Activated CD4-positive, alpha-beta memory T cell treated with anti-CD3 and anti-CD28 coated beads, Interleukin-2, amount 10 ng/mL, durations not matched to agents 7 days and 5 days (primary cell): ENCODE measurements at regions not wholly inside any gene's neighbourhood (a gene's known extent, or its start where the extent isn't known, plus 50 kb on each side); places are given as distances from the start of the nearest gene placed in this dataset.

Source experiments
- CTCF ChIA-PET: fragments of 350-600 bp; sonication (Branson Sonifier 250); formaldehyde crosslinking; loops from one replicate; lab custom pipeline; 2021; ENCODE audit warnings: antibody characterized with exemption, inconsistent platforms; lab: Charles Lee
- POLR2A ChIA-PET: fragments of 350-600 bp; sonication (Branson Sonifier 250); formaldehyde crosslinking; loops from one replicate; lab custom pipeline; 2021; ENCODE audit warnings: antibody characterized with exemption; lab: Charles Lee
- DNase-seq: peaks from one replicate; pipeline ENCODE4 v3.0.0-alpha.2; 2020
- H3K27ac Mint-ChIP-seq: one replicate; pipeline ENCODE4 v1.8.0; 2021; ENCODE audit warnings: mild to moderate bottlenecking, mixed read lengths
- H3K27me3 Mint-ChIP-seq: one replicate; pipeline ENCODE4 v1.8.0; 2021; ENCODE audit warnings: mixed read lengths
- H3K36me3 Mint-ChIP-seq: one replicate; pipeline ENCODE4 v1.8.0; 2021; ENCODE audit warnings: low read depth, mixed read lengths
- H3K4me1 Mint-ChIP-seq: one replicate; pipeline ENCODE4 v1.8.0; 2021; ENCODE audit warnings: mixed read lengths
- H3K4me3 Mint-ChIP-seq: one replicate; pipeline ENCODE4 v1.8.0; 2021; ENCODE audit warnings: mild to moderate bottlenecking, mixed read lengths
- H3K9me3 Mint-ChIP-seq: one replicate; pipeline ENCODE4 v1.8.0; 2021; ENCODE audit warnings: mixed read lengths

GRCh38 chr6:51060262-51060762 is 241.6 kb downstream of the TFAP2B start:
- no peaks in the 10 kb centered on the region for H3K27me3 Mint-ChIP-seq
- H3K36me3 Mint-ChIP-seq, result no peaks in the 10 kb centered on the region
- H3K27ac Mint-ChIP-seq, result no peak overlapping the region
- peaks cover 5% of the 10 kb centered on the region for H3K9me3 Mint-ChIP-seq
- no peaks in the 10 kb centered on the region for H3K4me1 Mint-ChIP-seq
- no peak overlapping the region for H3K4me3 Mint-ChIP-seq
- no peak for DNase-seq
- ChIA-PET POLR2A (no interaction called here), CTCF (no interaction called here)

DNA sequence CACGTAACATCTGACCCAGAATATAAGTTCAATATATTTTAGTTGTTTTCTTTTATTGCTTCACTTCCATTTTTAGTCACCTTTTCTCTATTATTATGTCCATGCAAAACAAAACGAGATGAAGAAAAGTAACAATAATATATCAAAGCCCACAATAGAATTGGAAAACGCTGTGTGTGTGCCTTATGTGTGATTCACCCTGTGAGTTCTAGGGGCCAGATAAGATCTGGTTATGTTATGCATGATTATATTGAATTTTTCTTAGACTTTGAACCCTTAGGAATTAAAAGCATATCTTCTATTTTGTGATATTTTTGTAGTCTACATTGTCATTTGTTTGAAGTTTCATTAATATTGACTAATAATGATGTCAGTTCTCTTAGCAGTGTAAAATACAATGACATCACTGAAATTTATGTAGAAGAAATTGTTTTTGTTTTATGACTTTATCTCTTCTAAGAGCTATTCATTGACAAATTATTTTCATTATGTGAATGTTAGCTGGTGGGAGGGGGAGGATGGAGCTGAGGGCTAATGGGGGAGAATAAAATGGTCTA is 243.6 kb downstream of the TFAP2B start:
- no peak for DNase-seq
- POLR2A ChIA-PET, result no interaction called here
- no peak overlapping the region for H3K4me3 Mint-ChIP-seq
- no peaks in the 10 kb centered on the region for H3K4me1 Mint-ChIP-seq
- H3K9me3 Mint-ChIP-seq, result peaks cover 3% of the 10 kb centered on the region
- no peak overlapping the region for H3K27ac Mint-ChIP-seq
- no peaks in the 10 kb centered on the region for H3K27me3 Mint-ChIP-seq
- CTCF ChIA-PET, result no interaction called here
- H3K36me3 Mint-ChIP-seq, result no peaks in the 10 kb centered on the region

DNA sequence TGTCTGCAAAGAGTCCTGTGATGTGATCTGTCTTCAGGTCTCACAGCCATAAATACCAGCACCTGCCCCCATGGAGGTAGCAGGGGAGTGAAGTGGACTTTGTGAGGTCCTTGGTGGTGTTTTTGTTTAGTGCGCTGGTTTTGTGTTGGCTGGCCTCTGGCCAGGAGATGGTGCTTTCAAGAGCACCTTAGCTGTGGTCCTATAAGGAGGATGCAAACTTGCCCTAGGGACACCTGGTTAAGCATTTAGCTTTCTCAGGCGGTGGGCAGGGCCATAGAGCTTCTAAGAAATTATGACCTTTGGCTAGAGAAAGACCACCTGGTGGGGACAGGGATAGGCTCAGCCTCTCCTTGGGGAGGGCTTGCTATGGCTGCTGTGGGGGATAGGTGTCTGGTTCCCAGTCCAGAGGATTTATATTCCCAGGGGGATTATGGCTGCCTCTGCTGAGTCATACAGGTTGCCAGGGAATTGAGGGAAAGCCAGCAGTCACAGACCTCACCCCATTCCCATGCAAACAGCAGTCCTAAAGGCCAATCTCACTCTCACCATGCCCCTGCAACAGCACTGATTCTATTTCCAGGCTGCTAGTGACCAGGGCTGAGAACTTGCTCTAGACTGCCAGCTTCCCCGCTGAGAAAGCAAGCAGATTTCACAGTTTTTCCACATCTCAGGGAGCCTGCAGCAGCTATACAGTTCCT is 259.3 kb downstream of the TFAP2B start:
- Mint-ChIP-seq H3K27ac (no peak overlapping the region), H3K9me3 (no peaks in the 10 kb centered on the region), H3K36me3 (no peaks in the 10 kb centered on the region), H3K27me3 (no peaks in the 10 kb centered on the region), H3K4me3 (no peak overlapping the region), H3K4me1 (no peaks in the 10 kb centered on the region)
- POLR2A ChIA-PET, result no interaction called here
- CTCF ChIA-PET, result no interaction called here
- DNase-seq, result no peak

DNA sequence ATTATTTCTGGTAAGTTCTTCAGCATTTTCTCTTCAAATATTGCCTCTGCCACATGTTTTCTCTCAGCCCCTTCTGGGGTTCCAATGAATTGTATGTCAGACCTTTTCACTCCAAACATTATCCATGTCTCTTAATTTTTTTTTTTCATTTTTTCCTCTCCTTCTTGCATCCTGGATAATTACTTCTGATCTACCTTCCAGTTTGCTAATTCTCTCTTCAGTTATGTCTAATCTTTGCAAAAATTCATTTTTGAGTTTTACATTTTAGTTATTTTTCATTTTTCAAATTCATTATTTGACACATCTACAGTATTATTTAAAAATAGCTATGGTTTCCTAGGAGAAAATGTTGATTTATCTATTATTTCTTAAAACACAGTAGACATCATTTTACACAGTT is 271.7 kb downstream of the TFAP2B start:
- H3K4me1 Mint-ChIP-seq, result no peaks in the 10 kb centered on the region
- POLR2A ChIA-PET, result no interaction called here
- peaks cover 8% of the 10 kb centered on the region for H3K9me3 Mint-ChIP-seq
- no peak for DNase-seq
- no peaks in the 10 kb centered on the region for H3K36me3 Mint-ChIP-seq
- no peak overlapping the region for H3K27ac Mint-ChIP-seq
- H3K27me3 Mint-ChIP-seq, result no peaks in the 10 kb centered on the region
- CTCF ChIA-PET, result no interaction called here
- H3K4me3 Mint-ChIP-seq, result no peak overlapping the region

- H3K4me1 Mint-ChIP-seq, result no peaks in the 10 kb centered on the region
- DNase-seq, result no peak
- POLR2A ChIA-PET, result interaction anchor here (0.7 kb wide), 1 partner anchor 174 kb away, joined by 3 read pairs; no protein-coding TSS in a partner anchor
- no peak overlapping the region for H3K4me3 Mint-ChIP-seq
- no peaks in the 10 kb centered on the region for H3K36me3 Mint-ChIP-seq
- H3K9me3 Mint-ChIP-seq, result peaks cover 8% of the 10 kb centered on the region
- CTCF ChIA-PET, result no interaction called here
- no peaks in the 10 kb centered on the region for H3K27me3 Mint-ChIP-seq
- no peak overlapping the region for H3K27ac Mint-ChIP-seq
Measured at GRCh38 chr6:51093871-51094270, 275.2 kb downstream of the TFAP2B start.

DNA sequence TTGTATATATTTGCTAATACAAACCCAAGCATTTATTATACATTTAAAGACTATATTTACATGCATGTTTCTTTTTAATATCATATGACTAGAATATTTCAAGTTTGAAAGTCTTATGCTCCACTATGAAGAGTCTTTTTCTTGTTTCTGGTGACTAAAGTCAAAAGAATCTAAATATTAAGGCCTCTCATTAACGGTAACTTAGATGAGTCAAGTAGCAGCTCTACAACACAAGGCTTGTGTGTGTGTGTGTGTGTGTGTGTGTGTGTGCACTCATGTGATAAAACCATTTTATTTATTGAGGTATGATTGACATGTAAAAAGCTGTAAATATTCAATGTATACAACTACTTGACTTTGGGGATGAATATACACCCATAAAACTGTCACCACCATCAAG is 275.6 kb downstream of the TFAP2B start:
- CTCF ChIA-PET, result no interaction called here
- H3K27ac Mint-ChIP-seq, result no peak overlapping the region
- H3K9me3 Mint-ChIP-seq, result peaks cover 8% of the 10 kb centered on the region
- no peaks in the 10 kb centered on the region for H3K4me1 Mint-ChIP-seq
- H3K27me3 Mint-ChIP-seq, result no peaks in the 10 kb centered on the region
- DNase-seq, result no peak
- H3K4me3 Mint-ChIP-seq, result no peak overlapping the region
- POLR2A ChIA-PET, result interaction anchor here (0.7 kb wide), 1 partner anchor 174 kb away, joined by 3 read pairs; no protein-coding TSS in a partner anchor
- H3K36me3 Mint-ChIP-seq, result no peaks in the 10 kb centered on the region

DNA sequence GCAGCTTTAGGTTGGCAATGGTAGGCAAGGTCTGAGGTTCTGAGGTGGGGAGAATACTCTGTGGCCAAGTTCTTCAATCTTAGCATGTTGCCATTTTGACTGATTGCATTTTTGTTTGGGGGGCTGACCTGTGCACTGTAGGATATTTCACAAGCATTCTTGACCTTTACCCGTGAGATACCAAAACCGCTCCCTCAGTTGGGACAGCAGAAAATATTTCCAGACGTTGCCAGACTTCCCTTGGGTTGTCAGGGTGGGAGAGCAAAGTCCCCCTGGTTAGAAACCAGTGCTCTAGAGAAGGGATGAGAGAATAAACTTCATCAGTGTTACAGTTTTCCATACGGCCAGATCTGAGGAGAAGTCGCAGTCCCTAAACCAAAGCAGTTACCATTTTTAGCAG is 279.6 kb downstream of the TFAP2B start:
- no peak overlapping the region for H3K27ac Mint-ChIP-seq
- no peaks in the 10 kb centered on the region for H3K36me3 Mint-ChIP-seq
- DNase-seq, result no peak
- POLR2A ChIA-PET, result no interaction called here
- H3K4me1 Mint-ChIP-seq, result no peaks in the 10 kb centered on the region
- no peak overlapping the region for H3K4me3 Mint-ChIP-seq
- H3K9me3 Mint-ChIP-seq, result peaks cover 3% of the 10 kb centered on the region
- CTCF ChIA-PET, result no interaction called here
- H3K27me3 Mint-ChIP-seq, result no peaks in the 10 kb centered on the region

GRCh38 chr6:51098791-51099190 is 280.1 kb downstream of the TFAP2B start:
- Mint-ChIP-seq H3K27ac (no peak overlapping the region), H3K4me3 (no peak overlapping the region), H3K27me3 (no peaks in the 10 kb centered on the region), H3K4me1 (no peaks in the 10 kb centered on the region), H3K36me3 (no peaks in the 10 kb centered on the region), H3K9me3 (peaks cover 3% of the 10 kb centered on the region)
- CTCF ChIA-PET, result no interaction called here
- DNase-seq, result no peak
- POLR2A ChIA-PET, result no interaction called here

DNA sequence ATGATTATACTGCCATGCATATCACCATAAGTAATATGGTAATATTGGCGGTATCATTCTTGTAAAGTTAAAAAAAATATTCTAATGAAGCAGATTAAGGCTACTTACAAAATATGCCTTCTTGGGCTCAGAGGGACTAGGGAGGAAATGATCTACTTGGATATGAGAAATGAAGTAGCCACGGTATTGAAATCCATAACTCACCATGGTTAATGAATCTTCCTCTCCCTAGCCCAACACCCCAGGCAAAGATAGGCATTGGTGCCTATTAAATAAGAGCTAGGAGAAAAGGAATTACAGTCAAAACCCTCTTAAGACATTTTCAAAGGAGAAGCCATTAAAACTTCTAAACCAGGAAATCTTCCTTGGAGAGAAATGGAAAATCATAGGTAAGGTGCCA is 280.5 kb downstream of the TFAP2B start:
- H3K4me3 Mint-ChIP-seq, result no peak overlapping the region
- H3K4me1 Mint-ChIP-seq, result no peaks in the 10 kb centered on the region
- no peaks in the 10 kb centered on the region for H3K27me3 Mint-ChIP-seq
- no peaks in the 10 kb centered on the region for H3K36me3 Mint-ChIP-seq
- H3K27ac Mint-ChIP-seq, result no peak overlapping the region
- no peak for DNase-seq
- H3K9me3 Mint-ChIP-seq, result peaks cover 3% of the 10 kb centered on the region
- ChIA-PET CTCF (no interaction called here), POLR2A (no interaction called here)

GRCh38 chr6:51105357-51105756 is 286.7 kb downstream of the TFAP2B start:
- ChIA-PET CTCF (no interaction called here), POLR2A (no interaction called here)
- Mint-ChIP-seq H3K9me3 (peaks cover 6% of the 10 kb centered on the region), H3K36me3 (no peaks in the 10 kb centered on the region), H3K27ac (no peak overlapping the region), H3K4me1 (no peaks in the 10 kb centered on the region), H3K27me3 (no peaks in the 10 kb centered on the region), H3K4me3 (no peak overlapping the region)
- no peak for DNase-seq

- no peaks in the 10 kb centered on the region for H3K36me3 Mint-ChIP-seq
- H3K27ac Mint-ChIP-seq, result no peak overlapping the region
- ChIA-PET POLR2A (no interaction called here), CTCF (no interaction called here)
- DNase-seq, result no peak
- no peaks in the 10 kb centered on the region for H3K4me1 Mint-ChIP-seq
- no peak overlapping the region for H3K4me3 Mint-ChIP-seq
- peaks cover 6% of the 10 kb centered on the region for H3K9me3 Mint-ChIP-seq
- no peaks in the 10 kb centered on the region for H3K27me3 Mint-ChIP-seq
Measured at GRCh38 chr6:51107769-51108203, 289.1 kb downstream of the TFAP2B start.

- ChIA-PET CTCF (no interaction called here), POLR2A (no interaction called here)
- Mint-ChIP-seq H3K27me3 (no peaks in the 10 kb centered on the region), H3K36me3 (no peaks in the 10 kb centered on the region), H3K4me3 (no peak overlapping the region), H3K4me1 (no peaks in the 10 kb centered on the region), H3K27ac (no peak overlapping the region), H3K9me3 (peaks cover 6% of the 10 kb centered on the region)
- no peak for DNase-seq
Measured at GRCh38 chr6:51108563-51109234, 290.0 kb downstream of the TFAP2B start.

DNA sequence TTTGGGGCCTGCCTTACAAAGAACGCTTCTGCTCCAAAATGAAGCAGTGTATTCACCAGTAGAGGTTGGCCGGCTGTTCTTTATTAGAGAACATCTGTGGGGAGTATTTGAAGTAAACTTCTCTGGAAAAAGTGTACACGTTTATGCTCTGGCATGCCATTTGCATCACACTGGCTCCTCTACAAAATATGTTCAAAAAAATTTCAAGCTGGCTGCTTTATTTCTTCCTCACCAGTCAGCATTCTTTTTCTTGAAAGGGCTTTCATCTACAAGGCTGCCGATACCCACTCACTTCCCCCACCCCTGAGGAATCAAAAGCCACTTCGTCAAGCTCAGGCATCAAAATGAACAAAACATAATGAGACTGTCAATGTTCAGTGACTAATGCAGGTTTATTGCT is 294.1 kb downstream of the TFAP2B start:
- DNase-seq, result no peak
- peaks cover 4% of the 10 kb centered on the region for H3K9me3 Mint-ChIP-seq
- no peaks in the 10 kb centered on the region for H3K4me1 Mint-ChIP-seq
- no peak overlapping the region for H3K4me3 Mint-ChIP-seq
- no peaks in the 10 kb centered on the region for H3K36me3 Mint-ChIP-seq
- no peaks in the 10 kb centered on the region for H3K27me3 Mint-ChIP-seq
- POLR2A ChIA-PET, result no interaction called here
- CTCF ChIA-PET, result no interaction called here
- H3K27ac Mint-ChIP-seq, result no peak overlapping the region
